Jurkat, Clone E6-1 (cell line): ENCODE measurements at regions not wholly inside any gene's neighbourhood (a gene's known extent, or its start where the extent isn't known, plus 50 kb on each side); places are given as distances from the start of the nearest gene placed in this dataset.
A peak's percentile ranks its signal among the peaks of the same experiment; 100 is the strongest.

Source experiments
- DNase-seq: peaks from one replicate; pipeline ENCODE4 v3.0.0-alpha.2; 2011; ENCODE audit warnings: low read depth, low spot score
- H3K4me3 ChIP-seq: 2 replicates; pipeline ENCODE4 v1.5.1; 2011; ENCODE audit warnings: mild to moderate bottlenecking, low read length, control low read depth, moderate library complexity

DNA sequence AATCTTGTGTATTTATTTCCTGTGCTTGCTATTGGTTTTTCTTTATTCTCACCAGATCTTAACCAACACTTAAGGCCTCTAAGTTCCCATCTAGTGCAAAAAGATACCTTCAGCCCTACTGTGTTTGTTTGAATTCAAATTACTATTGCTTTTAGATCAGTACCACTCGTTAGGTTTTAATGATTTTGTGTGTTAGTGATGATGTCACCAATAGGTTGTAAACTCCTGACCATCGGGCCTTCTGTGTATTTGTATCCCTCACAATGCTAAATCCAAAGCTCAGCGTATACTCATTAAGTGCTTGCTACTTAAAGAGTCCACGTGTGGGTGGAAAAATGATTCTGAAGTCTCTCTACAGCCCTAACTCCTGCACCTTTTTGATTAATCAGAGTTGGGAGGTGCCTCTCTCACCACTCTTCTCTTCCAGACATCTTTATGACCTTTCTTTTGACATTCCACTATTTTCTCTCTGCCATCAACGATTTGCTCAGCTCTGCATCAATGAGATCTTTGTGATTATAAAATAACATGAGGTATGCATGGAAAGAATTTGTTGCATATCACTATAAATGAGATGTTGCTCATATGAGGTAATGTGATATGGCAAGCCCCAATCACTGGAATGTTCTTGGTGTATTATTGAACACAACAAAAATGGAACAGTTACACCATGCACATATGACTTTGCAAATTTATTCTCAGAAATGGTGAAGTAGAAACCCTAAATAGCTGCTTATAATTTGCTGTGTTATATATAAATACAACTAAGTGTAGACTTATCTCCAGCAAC lies 55.1 kb upstream of the LAMA2 start:
- H3K4me3 ChIP-seq: no peak overlapping the region
- no peak for DNase-seq

DNA sequence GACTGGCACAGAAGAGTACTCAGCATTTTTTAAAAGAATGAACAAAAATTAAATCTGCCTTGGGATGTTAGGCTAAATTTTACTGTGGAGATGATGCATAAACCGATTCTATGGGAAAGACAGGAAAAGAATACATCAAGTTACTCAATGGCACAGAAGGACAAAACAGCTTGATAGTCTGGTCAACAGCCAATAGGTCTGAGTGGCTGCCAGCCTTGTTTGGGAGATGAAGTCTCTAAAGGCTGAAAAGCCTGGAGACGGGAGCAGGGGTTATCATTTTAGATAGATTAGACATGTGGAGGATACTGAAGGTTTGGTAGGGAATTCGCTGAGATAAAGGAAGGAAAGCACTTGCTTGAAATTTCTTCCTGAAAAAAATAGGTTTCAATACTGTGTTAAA lies 56.3 kb upstream of the LAMA2 start:
- no peak for DNase-seq
- H3K4me3 ChIP-seq: no peak overlapping the region

DNA sequence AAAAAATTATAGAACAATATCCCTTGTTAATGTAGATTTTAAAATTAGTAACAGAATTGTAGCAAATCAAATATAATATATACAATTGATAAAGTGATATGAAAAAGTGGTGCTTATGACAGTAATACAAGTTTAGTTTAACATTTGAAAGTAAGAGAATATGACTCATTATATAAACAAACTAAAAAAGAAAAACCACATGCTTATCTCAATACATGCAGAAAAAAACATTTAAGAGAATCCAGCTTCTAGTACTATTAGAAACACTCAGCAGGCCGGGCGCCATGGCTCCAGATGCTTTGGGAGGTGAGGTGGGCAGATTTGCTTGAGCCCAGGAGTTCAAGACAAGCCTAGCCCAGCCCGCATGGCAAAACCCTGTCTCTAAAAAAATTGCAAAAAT lies 60.7 kb upstream of the LAMA2 start:
- no peak for DNase-seq
- H3K4me3 ChIP-seq: no peak overlapping the region

DNA sequence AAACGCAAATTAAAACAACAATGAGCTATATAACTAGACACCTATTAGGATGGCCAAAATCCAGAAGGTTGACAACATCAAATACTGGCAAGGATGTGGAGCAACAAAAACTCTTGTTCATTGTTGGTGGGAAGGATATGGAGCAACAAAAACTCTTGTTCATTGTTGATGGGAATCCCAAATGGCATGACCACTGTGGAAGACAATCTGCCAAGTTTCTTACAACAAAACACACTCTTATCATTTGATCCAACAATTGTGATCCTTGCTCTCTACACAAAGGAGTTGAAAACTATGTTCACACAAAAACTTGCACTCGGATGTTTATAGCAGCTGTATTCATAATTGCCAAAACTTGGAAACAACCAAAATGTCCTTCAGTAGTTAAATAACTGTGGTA lies 61.8 kb upstream of the LAMA2 start:
- H3K4me3 ChIP-seq: no peak overlapping the region
- no peak for DNase-seq

DNA sequence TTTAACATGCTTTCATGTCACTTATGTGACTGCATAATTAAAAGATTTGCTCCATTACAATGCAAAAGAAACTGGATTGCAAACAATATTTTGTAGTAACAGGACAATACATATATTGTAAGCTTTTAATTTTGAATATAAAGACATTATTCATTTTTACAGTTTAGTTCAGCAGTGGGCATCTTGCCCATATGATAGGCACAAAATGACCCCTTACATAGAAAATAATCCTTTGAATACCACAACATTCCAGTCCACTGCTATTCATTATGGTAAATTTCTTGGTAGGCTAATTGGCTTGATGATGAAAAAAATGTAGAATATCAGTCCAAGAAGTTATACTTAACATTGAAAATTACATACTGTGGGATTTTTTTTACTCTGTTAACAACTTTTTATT lies 74.1 kb upstream of the LAMA2 start:
- H3K4me3 ChIP-seq: no peak overlapping the region
- DNase-seq: no peak

DNA sequence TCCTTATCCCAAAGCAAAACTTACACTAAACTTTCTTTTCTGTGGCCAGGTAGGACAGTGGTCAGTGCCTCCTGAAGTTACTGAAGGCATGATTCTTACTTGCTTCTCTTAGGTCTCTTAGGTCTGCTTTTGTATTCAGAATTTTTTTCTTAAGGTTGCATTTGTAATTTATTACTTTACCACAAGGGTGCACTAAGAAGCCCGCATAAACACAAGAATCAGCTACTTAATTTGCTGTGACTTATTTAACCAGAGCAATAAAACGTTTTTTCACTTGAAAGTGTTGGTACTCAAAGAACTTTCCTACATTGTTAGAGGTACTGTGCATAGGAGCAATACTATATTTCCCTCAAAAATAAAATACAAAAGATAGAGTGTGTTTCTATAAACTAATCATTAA lies 75.4 kb upstream of the LAMA2 start:
- H3K4me3 ChIP-seq: no peak overlapping the region
- peak; percentile 40 for DNase-seq

DNA sequence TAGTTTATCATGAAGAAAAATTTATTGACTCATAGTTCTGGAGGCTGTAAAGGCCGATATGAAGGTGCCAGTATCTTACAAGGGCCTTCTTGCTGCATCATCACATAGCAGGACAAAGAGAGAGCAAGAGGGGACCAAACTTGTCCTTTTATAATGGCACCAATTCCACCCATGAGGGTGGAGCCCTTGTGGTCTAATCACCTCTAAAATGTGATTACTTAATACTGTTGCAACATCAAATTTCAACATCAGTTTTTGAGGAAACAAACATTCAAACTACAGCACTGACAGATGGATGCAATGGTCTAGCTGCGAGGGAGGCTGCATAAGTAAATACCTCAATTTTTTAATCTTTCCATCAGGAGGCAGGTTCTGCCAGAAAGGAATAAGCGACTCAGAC lies 76.7 kb upstream of the LAMA2 start:
- no peak overlapping the region for H3K4me3 ChIP-seq
- no peak for DNase-seq

DNA sequence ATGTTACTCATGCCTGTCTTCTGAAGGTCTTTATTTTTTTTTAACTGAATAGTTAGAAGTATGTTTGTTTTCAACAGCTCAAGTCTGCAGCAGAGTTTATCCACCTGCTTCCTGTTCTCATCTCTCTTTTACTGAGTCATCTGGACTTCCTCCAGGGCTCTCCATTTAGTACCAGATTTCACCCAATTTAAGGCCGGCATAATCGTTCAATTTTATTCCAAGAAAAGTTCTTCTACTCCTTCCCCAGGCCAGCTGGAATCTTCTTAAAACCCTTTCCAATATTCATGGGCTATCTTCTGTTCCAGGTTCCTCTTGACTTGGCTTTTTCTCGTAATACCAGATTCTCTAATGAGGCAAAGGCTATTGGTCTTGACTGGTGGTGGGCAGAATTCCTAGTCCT lies 79.0 kb upstream of the LAMA2 start:
- H3K4me3 ChIP-seq: no peak overlapping the region
- no peak for DNase-seq

DNA sequence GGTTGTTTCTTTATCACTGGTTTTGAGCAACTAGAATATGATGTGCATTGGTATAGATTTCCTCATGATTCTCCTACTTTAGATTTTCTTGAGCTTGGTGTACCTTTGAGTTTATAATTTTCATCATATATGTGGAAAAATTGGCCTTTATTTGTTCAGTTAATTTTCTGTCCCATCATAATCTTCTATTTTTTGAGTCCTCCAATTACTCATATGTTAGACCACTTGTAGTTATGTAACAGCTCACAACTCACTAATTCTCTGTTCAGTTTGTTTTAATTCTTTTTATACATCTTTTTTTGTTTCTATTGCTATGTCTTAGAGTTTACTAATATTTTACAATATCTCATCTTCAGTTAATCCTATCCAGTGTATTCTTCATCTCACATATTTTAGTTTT lies 81.3 kb upstream of the LAMA2 start:
- H3K4me3 ChIP-seq: no peak overlapping the region
- DNase-seq: no peak

DNA sequence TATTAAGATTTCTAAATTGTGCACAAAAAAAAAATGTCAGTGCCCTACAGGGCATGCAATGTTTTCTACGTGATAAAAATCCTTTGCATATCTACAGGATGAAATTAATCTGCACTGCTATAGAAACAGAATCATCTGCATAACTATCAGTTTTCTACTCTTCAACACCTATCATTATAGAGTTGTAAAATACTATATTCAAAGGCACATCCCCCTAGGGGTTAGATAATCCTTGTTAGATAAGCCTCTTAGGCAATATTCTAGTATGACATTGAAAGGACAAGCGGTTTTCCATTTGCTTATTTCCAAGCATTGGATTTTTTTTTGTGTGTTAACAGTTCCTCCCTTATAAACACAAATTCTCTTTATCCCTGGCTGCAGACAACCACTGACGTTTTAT lies 98.7 kb upstream of the LAMA2 start:
- no peak for DNase-seq
- H3K4me3 ChIP-seq: no peak overlapping the region

DNA sequence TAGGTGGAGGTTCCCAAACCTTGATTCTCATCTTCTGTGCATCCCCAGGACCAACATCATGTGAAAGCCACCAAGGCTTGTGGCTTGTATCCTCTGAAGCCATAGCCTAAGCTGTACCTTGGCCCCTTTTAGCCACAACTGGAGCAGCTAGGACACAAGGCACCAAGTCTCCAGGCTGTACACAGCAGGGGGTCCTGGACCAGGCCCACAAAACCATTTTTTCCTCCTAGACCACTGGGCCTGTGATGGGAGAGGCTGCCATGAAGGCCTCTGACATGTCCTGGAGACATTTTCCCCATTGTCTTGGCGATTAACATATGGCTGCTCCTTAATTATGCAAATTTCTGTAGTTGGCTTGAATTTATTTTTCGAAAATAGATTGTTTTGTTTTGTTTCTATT lies 114.8 kb upstream of the LAMA2 start:
- DNase-seq: no peak
- H3K4me3 ChIP-seq: no peak overlapping the region

DNA sequence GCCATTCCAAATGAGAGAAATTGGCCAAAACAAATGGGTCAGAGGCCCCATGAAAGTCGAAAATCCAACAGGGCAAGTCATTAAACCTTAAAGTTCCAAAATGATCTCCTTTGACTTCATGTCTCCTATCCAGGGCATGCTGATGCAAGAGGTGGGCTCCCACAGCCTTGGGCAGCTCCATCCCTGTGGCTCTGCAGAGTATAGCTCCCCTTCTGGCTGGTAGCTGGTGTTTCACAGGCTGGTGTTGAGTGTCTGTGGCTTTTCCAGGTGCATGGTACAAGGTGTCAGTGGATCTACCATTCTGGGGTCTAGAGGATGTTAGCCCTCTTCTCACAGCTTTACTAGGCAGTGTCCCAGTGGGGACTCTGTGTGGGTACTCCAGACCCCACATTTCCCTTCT lies 115.2 kb upstream of the LAMA2 start:
- H3K4me3 ChIP-seq: no peak overlapping the region
- no peak for DNase-seq

DNA sequence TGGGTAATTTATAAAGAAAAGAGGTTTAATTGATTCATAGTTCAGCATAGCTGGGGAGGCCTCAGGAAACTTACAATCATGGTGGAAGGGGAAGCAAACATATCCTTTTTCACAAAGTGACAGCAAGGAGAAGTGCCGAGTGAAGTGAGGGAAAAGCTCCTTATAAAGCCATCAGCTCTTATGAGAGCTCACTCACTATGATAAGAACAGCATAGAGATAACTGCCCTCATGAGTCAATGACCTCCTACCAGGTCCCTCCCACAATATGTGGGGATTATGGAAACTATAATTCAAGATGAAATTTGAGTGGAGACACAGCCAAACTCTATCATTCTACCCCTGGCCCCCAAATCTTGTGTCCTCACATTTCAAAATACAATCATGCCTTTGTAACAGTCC lies 115.8 kb upstream of the LAMA2 start:
- H3K4me3 ChIP-seq: no peak overlapping the region
- DNase-seq: no peak

DNA sequence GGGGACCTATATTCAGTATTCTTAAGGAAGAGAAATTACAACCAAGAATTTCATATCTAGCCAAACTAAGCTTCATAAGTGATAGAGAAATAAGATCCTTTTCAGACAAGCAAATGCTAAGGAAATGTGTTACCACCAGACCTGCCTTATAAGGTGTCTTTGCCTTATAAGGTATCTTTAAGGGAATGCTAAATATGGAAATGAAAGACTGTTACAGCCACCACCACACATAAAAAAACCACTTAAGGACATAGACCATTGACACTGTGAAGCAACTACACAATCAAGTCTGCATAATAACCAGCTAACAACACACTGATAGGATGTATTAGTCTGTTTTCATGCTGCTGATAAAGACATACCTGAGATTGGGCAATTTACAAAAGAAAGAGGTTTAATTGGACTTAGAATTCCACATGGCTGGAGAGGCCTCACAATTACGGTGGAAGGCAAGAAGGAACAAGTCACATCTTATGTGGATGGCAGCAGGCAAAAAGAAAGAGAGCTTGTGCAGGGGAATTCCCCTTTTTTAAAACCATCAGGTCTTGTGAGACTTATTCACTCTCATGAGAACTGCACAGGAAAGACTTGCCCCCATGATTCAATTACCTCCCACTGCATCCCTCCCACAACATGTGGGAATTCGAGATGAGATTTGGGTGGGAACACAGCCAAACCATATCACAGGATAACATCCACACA lies 119.2 kb upstream of the LAMA2 start:
- DNase-seq: no peak
- no peak overlapping the region for H3K4me3 ChIP-seq

DNA sequence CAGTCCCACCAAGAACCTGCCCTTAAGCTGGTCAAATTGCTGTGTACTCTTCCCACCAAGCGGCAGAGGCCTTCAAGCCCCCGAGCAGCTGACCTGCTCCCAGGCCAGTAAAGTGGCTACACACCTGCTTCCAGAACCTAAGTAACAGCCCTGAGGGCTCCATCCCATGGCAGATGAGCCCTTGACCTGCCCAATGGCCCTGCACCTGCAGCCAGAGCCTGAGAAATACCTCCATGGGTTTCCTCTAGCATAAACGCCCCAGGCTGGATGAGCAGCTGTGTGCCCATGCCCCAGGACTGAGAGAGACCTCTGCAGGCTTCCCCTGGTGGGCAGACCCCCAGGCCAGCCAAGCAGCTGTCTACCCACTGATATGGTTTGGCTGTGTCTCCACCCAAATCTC lies 123.0 kb upstream of the LAMA2 start:
- H3K4me3 ChIP-seq: no peak overlapping the region
- DNase-seq: no peak

DNA sequence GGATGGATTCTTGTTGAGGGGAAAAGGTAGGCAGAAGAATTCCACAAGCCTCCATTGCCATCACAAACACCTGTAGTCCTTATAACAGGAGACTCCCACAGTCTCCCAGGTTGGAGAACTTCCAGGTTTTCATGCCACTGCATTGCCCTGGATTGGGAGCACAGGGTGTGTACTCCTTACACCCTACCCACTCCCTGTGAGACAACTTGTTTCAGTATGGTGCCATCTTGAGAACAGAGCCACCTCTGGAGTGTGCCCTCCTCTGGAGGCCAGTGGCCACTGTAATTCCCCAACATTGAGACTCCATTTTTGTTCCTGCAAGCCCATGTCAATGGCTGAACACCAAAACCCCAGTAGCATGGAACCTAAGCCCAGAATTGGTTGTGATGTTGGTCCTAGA lies 123.5 kb upstream of the LAMA2 start:
- no peak overlapping the region for H3K4me3 ChIP-seq
- no peak for DNase-seq

DNA sequence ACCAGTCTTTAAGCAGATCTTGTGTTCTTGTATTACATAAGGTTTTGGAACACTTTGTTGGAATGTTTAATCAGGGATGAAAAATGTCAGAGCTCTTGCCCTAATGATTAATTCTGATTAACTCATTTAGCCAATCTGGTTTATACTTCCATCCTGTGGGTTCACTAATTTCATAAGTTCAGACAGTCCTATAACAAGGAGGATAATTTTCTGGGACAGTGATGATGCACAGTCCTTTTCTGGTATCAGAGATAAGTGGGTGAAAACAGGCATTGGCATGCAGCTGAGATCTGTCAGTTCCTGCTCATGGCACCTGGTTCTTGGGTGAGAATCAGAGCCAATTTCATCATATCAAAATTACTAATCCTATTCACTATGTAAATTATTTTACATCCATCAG lies 125.0 kb upstream of the LAMA2 start:
- DNase-seq: no peak

DNA sequence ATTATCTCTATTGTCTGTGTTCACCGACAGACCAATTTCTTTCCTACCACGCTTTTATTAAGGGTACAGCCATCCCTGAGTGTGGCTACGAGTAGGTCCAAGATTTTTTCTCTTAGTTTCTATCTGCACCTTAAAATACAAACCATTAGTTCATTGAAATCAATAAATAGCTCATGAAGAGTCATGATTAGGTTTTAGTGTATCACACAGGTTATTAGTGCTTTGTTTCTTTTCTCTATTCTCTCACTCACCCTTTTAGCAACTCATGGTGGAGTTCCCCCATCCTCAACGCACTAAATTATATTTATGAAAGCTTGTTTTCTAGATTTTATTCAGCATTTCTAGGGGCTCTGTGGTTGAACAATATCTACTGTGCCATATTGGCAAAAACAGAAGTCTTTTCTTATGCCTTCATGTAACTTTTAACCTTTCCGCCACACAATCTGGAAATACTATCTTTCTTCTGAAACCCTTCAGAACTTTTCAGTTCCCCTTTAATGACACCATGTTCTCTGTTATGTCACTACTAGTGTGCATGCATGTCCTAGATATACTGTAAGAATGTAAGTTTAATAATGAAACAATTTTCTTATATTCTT lies 128.2 kb upstream of the LAMA2 start:
- DNase-seq: no peak
- H3K4me3 ChIP-seq: no peak overlapping the region

More for the DNA sequence above, 125.0 kb upstream of the LAMA2 start:
- no peak overlapping the region for H3K4me3 ChIP-seq

DNA sequence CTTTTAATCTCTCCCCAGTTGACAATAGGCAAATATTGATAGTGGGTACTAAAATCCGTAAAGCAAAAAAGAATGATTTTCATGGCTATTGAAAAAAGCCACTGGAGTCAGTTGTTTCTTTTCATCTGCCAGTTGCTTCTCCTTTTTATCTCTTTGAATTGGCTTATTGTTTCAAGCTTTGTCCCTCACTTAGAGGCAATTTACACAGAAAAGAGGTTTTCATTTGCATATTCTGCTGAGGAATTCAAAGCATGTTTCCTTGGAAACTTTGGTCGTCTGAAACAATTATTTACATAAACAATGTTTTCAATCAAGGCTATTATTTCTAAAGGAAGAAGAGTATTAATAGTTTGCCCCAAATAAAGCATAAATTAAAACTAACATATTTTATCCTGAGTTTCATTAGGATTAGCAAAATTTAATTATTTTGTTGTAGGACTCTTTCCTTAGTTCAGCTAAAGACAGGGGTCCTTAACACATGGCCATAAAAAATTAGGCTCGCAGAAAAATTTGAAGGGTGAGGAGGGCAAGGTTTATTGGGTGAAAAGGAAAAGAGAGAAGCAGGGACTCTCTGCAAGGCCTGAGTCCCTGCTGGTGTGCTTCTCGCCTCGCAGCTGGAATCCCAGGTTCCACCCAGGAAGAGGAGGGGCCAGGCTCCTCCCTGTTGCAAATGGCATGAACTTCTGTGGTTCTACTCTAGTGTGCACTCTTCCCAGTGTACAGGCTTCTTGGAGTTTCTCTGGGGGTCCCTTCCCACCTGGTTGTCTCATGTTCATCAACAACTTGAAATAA lies 138.8 kb upstream of the LAMA2 start:
- no peak overlapping the region for H3K4me3 ChIP-seq
- DNase-seq: no peak

DNA sequence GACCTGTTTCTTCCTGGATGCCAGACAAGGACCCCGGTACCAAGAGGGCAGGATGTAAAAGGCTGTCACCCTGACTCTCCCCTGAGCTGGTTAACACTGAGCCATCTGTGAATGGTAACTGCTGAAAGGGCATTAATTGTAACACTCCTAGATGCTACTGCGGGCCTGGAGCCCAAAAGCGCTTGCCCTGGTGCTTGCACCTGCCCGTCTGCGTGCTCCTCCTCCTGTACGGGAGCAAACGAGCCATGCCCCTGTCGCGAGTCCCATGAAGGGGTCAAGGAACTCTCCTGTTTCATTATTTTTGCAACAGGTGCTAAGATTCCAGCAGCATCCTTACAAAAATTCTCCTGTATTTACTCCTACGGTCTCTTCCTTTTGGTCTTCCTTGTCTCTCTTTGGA lies 140.0 kb upstream of the LAMA2 start:
- no peak for DNase-seq
- H3K4me3 ChIP-seq: no peak overlapping the region
